SK-N-SH (cell line): ENCODE measurements at regions not wholly inside any gene's neighbourhood (a gene's known extent, or its start where the extent isn't known, plus 50 kb on each side); places are given as distances from the start of the nearest gene placed in this dataset.

Experiments used
- CTCF ChIA-PET: fragments of 300-600, 350-600 bp; formaldehyde crosslinking; extraction: SDS; loops from one replicate; lab custom pipeline; 2021; lab: Yijun Ruan, JAX
- POLR2A ChIA-PET: fragments of 350-600 bp; sonication (Branson Sonifier 250); formaldehyde crosslinking; extraction: SDS; loops from one replicate; lab custom pipeline; 2020; ENCODE audit warnings: antibody characterized with exemption, inconsistent platforms; lab: Yijun Ruan, JAX
- DNase-seq: peaks from one replicate; pipeline ENCODE4 v3.0.0; 2012
- H2AFZ ChIP-seq: fragments of 200-600 bp; sonication (generic); 2 replicates; pipeline ENCODE4 v1.8.1; 2016; ENCODE audit warnings: antibody characterized with exemption, mild to moderate bottlenecking, low read depth
- H3F3A ChIP-seq: fragments of 200-600 bp; sonication (generic); replicated peaks from 2 replicates; pipeline ENCODE3; 2016; ENCODE audit warnings: antibody characterized with exemption, mild to moderate bottlenecking; ENCODE audit not compliant: insufficient read depth
- H3K27ac ChIP-seq, 2 experiments: fragments of 200-500 bp in 1 of 2; fragments of 200-600 bp in 1 of 2; sonication (Bioruptor generic) in 1 of 2; sonication (generic), shearing (Covaris generic) in 1 of 2; 2 replicates each; pipeline versions ENCODE4 v1.5.1 to v1.6.1; 2014 to 2016; ENCODE audit warnings: low read depth in 2 of 2, inconsistent platforms in 1 of 2, low read length in 1 of 2, mild to moderate bottlenecking in 1 of 2, mixed read lengths in 1 of 2
- H3K27me3 ChIP-seq: fragments of 200-600 bp; sonication (generic), shearing (Covaris generic); 2 replicates; pipeline ENCODE4 v1.6.1; 2016; ENCODE audit warnings: mixed run types; ENCODE audit not compliant: insufficient read depth
- H3K36me3 ChIP-seq, 2 experiments: fragments of 200-500 bp in 1 of 2; fragments of 200-600 bp in 1 of 2; sonication (Bioruptor generic) in 1 of 2; sonication (generic) in 1 of 2; replicated peaks in 1 of 2; 2 replicates each; pipeline versions ENCODE3 to v1.5.1; 2014 to 2016; ENCODE audit warnings: low read length in 1 of 2, mild to moderate bottlenecking in 1 of 2; ENCODE audit not compliant: insufficient read depth in 2 of 2, control insufficient read depth in 1 of 2
- H3K4me1 ChIP-seq, 2 experiments: fragments of 200-500 bp in 1 of 2; fragments of 200-600 bp in 1 of 2; sonication (Bioruptor generic) in 1 of 2; sonication (generic), shearing (Covaris generic) in 1 of 2; 2 replicates each; pipeline versions ENCODE4 v1.5.1 to v1.6.1; 2014 to 2016; ENCODE audit warnings: low read depth in 1 of 2, low read length in 1 of 2, mixed run types in 1 of 2; ENCODE audit not compliant: insufficient read depth in 2 of 2, control insufficient read depth in 1 of 2
- H3K4me2 ChIP-seq: fragments of 200-600 bp; sonication (generic), shearing (Covaris generic); 2 replicates; pipeline ENCODE4 v1.6.1; 2017; ENCODE audit warnings: mixed run types
- H3K4me3 ChIP-seq, 2 experiments: fragments of 200-500 bp in 1 of 2; fragments of 200-600 bp in 1 of 2; sonication (Bioruptor generic) in 1 of 2; sonication (generic), shearing (Covaris generic) in 1 of 2; 2 replicates each; pipeline versions ENCODE4 v1.5.1 to v1.8.1; 2014 to 2016; ENCODE audit warnings: low read depth in 2 of 2, inconsistent platforms in 1 of 2, low read length in 1 of 2, mild to moderate bottlenecking in 1 of 2, mixed read lengths in 1 of 2, moderate library complexity in 1 of 2
- H3K79me2 ChIP-seq: fragments of 200-600 bp; sonication (generic); 2 replicates; pipeline ENCODE4 v1.8.1; 2017; ENCODE audit warnings: mild to moderate bottlenecking; ENCODE audit not compliant: insufficient read depth
- H3K9ac ChIP-seq: fragments of 200-600 bp; sonication (generic); 2 replicates; pipeline ENCODE4 v1.6.1; 2017; ENCODE audit warnings: mixed run types
- H3K9me2 ChIP-seq: fragments of 200-600 bp; sonication (generic); 2 replicates; pipeline ENCODE4 v1.6.1; 2017; ENCODE audit warnings: mixed run types
- H3K9me3 ChIP-seq: fragments of 200-600 bp; sonication (generic); 2 replicates; pipeline ENCODE4 v1.6.1; 2017; ENCODE audit warnings: mixed run types, mild to moderate bottlenecking, moderate library complexity
- H4K20me1 ChIP-seq: fragments of 200-600 bp; sonication (generic); 2 replicates; pipeline ENCODE4 v1.6.1; 2017; ENCODE audit warnings: mild to moderate bottlenecking, mixed run types; ENCODE audit not compliant: insufficient read depth
- CHD2 ChIP-seq: fragments of 150-350 bp; IDR thresholded peaks from 2 replicates; pipeline ENCODE4 v1.6.1; 2018; ENCODE audit warnings: low read length; ENCODE audit not compliant: partially characterized antibody
- ELF1 ChIP-seq: IDR thresholded peaks from 2 replicates; pipeline ENCODE4 v1.4.0; 2012
- EP300 ChIP-seq, 2 experiments: IDR thresholded peaks; 2 replicates each; pipeline versions ENCODE4 v1.4.0 to v1.6.1; 2012; ENCODE audit warnings: borderline replicate concordance in 1 of 2, low read depth in 1 of 2, low read length in 1 of 2
- EZH2phosphoT487 ChIP-seq: fragments of 200-600 bp; sonication (generic); IDR thresholded peaks from 2 replicates; pipeline ENCODE4 v1.6.1; 2017; ENCODE audit warnings: low read depth, mixed run types, mild to moderate bottlenecking, antibody characterized with exemption, moderate library complexity, borderline replicate concordance
- FOSL2 ChIP-seq: IDR thresholded peaks from 2 replicates; pipeline ENCODE4 v1.4.0; 2012; ENCODE audit warnings: low read depth, mild to moderate bottlenecking, moderate library complexity, borderline replicate concordance
- FOXJ3 ChIP-seq: sonication (generic); formaldehyde crosslinking; IDR thresholded peaks from 2 replicates; pipeline ENCODE4 v1.5.1; 2020; ENCODE audit warnings: mild to moderate bottlenecking, missing genetic modification reagents
- GABPA ChIP-seq: IDR thresholded peaks from 2 replicates; pipeline ENCODE4 v1.4.0; 2012; ENCODE audit warnings: low read depth, mild to moderate bottlenecking
- JUND ChIP-seq: IDR thresholded peaks from 2 replicates; pipeline ENCODE4 v1.4.0; 2012
- MXI1 ChIP-seq: IDR thresholded peaks from 2 replicates; pipeline ENCODE4 v1.6.1; 2012; ENCODE audit warnings: mild to moderate bottlenecking, low read depth, low read length, improper control_type of control experiment
- NFIC ChIP-seq: IDR thresholded peaks from 2 replicates; pipeline ENCODE4 v1.4.0; 2012; ENCODE audit warnings: borderline replicate concordance
- NRF1 ChIP-seq: IDR thresholded peaks from 2 replicates; pipeline ENCODE4 v1.6.1; 2012; ENCODE audit warnings: low read depth, mild to moderate bottlenecking, low read length
- POLR2AphosphoS5 ChIP-seq: IDR thresholded peaks from 2 replicates; pipeline ENCODE4 v1.6.1; 2012; ENCODE audit warnings: low read depth, low read length
- RAD21 ChIP-seq: IDR thresholded peaks from 2 replicates; pipeline ENCODE4 v1.6.1; 2012; ENCODE audit warnings: mild to moderate bottlenecking, low read length
- RCOR1 ChIP-seq: fragments of 150-350 bp; IDR thresholded peaks from 2 replicates; pipeline ENCODE4 v1.6.1; 2017; ENCODE audit warnings: antibody characterized with exemption, low read length
- TCF12 ChIP-seq: IDR thresholded peaks from 2 replicates; pipeline ENCODE4 v1.4.0; 2012
- TEAD4 ChIP-seq: IDR thresholded peaks from 2 replicates; pipeline ENCODE4 v1.4.0; 2012; ENCODE audit warnings: mild to moderate bottlenecking, borderline replicate concordance; ENCODE audit not compliant: insufficient read depth
- YY1 ChIP-seq: IDR thresholded peaks from 2 replicates; pipeline ENCODE4 v1.4.0; 2012; ENCODE audit warnings: low read depth, mild to moderate bottlenecking
- WGBS: methylation state at CpG from one replicate; pipeline ENCODE4 v1.1.6; 2017; ENCODE audit warnings: low lambda C conversion rate; 5-methylcytosine and 5-hydroxymethylcytosine counted together
- TF ChIP-seq, protein P1 (sequence below): fragments of 150-350 bp; IDR thresholded peaks from 2 replicates; pipeline ENCODE4 v1.6.1; 2016; ENCODE audit warnings: mild to moderate bottlenecking, low read depth, low read length
- TF ChIP-seq, protein P2 (sequence below): fragments of 200-600 bp; sonication (generic); IDR thresholded peaks from 2 replicates; pipeline ENCODE4 v1.6.1; 2017; ENCODE audit warnings: antibody characterized with exemption, mild to moderate bottlenecking, moderate library complexity
- TF ChIP-seq, protein P3 (sequence below): fragments of 150-350 bp; IDR thresholded peaks from 2 replicates; pipeline ENCODE4 v1.6.1; 2017; ENCODE audit warnings: antibody characterized with exemption, low read length, low read depth, borderline replicate concordance

DNA sequence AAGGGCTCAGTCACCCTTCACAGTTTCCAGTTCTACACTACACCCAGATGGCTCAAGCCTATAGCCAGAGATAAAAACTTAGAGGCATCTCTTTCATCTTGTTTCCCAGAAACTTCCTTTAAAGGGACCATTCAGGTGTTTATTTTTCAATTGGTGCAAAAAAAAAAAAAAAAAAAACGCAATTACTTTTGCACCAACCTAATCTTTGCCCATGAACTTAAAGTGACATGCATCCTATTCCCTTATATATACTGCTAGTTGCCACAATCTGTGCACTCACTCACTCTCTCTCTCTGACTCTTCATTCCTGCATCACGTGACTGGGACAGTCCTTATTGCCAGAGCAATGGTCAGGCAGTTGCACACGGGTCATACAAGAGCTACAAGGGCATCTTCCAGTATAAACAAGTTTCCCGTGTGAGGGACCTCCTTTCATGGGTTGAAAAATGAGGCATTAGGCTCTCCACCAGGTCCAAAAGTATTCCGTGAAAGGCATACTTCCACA is 789.4 kb downstream of the EPHA4 start:
- Histone ChIP-seq H3K4me1 (no peaks in the 10 kb centered on the region), H3K9me2 (no peaks in the 10 kb centered on the region), H3K36me3 (no peaks in the 10 kb centered on the region), H3K27me3 (no peaks in the 10 kb centered on the region), H4K20me1 (no peaks in the 10 kb centered on the region), H3K79me2 (no peaks in the 10 kb centered on the region), H3K9ac (no peak overlapping the region), H2AFZ (no peak overlapping the region), H3F3A (no peaks in the 10 kb centered on the region), H3K9me3 (no peaks in the 10 kb centered on the region), H3K4me2 (no peak overlapping the region), H3K27ac (no peak overlapping the region), H3K4me3 (no peak overlapping the region)
- TF ChIP-seq FOSL2 = no peak
- no peak for TF ChIP-seq POLR2AphosphoS5
- no peak for TF ChIP-seq NFIC
- no peak for TF ChIP-seq ELF1
- no peak for TF ChIP-seq CHD2
- no peak for TF ChIP-seq RCOR1
- TF ChIP-seq EP300 (IDR thresholded peaks at IDR 0.05; ENCODE audit: borderline replicate concordance in 1 of 2, low read depth in 1 of 2, low read length in 1 of 2) = no peak
- TF ChIP-seq, protein P1, sequence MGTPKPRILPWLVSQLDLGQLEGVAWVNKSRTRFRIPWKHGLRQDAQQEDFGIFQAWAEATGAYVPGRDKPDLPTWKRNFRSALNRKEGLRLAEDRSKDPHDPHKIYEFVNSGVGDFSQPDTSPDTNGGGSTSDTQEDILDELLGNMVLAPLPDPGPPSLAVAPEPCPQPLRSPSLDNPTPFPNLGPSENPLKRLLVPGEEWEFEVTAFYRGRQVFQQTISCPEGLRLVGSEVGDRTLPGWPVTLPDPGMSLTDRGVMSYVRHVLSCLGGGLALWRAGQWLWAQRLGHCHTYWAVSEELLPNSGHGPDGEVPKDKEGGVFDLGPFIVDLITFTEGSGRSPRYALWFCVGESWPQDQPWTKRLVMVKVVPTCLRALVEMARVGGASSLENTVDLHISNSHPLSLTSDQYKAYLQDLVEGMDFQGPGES = no peak
- TF ChIP-seq GABPA = no peak
- TF ChIP-seq MXI1 = no peak
- TF ChIP-seq NRF1 = no peak
- TF ChIP-seq, protein P2, sequence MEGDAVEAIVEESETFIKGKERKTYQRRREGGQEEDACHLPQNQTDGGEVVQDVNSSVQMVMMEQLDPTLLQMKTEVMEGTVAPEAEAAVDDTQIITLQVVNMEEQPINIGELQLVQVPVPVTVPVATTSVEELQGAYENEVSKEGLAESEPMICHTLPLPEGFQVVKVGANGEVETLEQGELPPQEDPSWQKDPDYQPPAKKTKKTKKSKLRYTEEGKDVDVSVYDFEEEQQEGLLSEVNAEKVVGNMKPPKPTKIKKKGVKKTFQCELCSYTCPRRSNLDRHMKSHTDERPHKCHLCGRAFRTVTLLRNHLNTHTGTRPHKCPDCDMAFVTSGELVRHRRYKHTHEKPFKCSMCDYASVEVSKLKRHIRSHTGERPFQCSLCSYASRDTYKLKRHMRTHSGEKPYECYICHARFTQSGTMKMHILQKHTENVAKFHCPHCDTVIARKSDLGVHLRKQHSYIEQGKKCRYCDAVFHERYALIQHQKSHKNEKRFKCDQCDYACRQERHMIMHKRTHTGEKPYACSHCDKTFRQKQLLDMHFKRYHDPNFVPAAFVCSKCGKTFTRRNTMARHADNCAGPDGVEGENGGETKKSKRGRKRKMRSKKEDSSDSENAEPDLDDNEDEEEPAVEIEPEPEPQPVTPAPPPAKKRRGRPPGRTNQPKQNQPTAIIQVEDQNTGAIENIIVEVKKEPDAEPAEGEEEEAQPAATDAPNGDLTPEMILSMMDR = no peak
- no peak for TF ChIP-seq FOXJ3 (CRISPR knock-in tag)
- TF ChIP-seq YY1 = no peak
- TF ChIP-seq EZH2phosphoT487 = no peak
- TF ChIP-seq RAD21 = no peak
- TF ChIP-seq, protein P3, sequence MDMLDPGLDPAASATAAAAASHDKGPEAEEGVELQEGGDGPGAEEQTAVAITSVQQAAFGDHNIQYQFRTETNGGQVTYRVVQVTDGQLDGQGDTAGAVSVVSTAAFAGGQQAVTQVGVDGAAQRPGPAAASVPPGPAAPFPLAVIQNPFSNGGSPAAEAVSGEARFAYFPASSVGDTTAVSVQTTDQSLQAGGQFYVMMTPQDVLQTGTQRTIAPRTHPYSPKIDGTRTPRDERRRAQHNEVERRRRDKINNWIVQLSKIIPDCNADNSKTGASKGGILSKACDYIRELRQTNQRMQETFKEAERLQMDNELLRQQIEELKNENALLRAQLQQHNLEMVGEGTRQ = no peak
- no peak for TF ChIP-seq TCF12
- no peak for TF ChIP-seq JUND
- TF ChIP-seq TEAD4 = no peak
- ChIA-PET POLR2A (no interaction called here), CTCF (no interaction called here)
- WGBS = 14% methylated on average over 5 of the region's 5 CpGs
- DNase-seq = no peak
